ENCODE measurements at regions not wholly inside any gene's neighbourhood (a gene's known extent, or its start where the extent isn't known, plus 50 kb on each side); places are given as distances from the start of the nearest gene placed in this dataset.

- no peaks in the 10 kb centered on the region for H3K9me3 ChIP-seq
- no peak for TF ChIP-seq CTCF (IDR thresholded peaks at IDR 0.05; ENCODE audit: low read depth, low read length)
- no peaks in the 10 kb centered on the region for H3K36me3 ChIP-seq
- no peak overlapping the region for H3K4me3 ChIP-seq (ENCODE audit: low read depth, low read length)
- H3K27me3 ChIP-seq, result no peaks in the 10 kb centered on the region
- DNase-seq, result no peak
- no peaks in the 10 kb centered on the region for H3K4me1 ChIP-seq
Observed at GRCh38 chr10:43700306-43700705, 51.6 kb upstream of the ZNF32 start.

GRCh38 chr10:43699516-43699915 lies 50.8 kb upstream of the ZNF32 start:
- H3K27me3 ChIP-seq, result no peaks in the 10 kb centered on the region

More at GRCh38 chr10:43699516-43699915, 50.8 kb upstream of the ZNF32 start:
- Histone ChIP-seq H3K4me1 (no peaks in the 10 kb centered on the region), H3K36me3 (no peaks in the 10 kb centered on the region), H3K4me3 (ENCODE audit: low read depth, low read length) (no peak overlapping the region), H3K9me3 (no peaks in the 10 kb centered on the region)
- no peak for DNase-seq
- TF ChIP-seq CTCF (IDR thresholded peaks at IDR 0.05; ENCODE audit: low read depth, low read length), result no peak
